ENCODE measurements at regions not wholly inside any gene's neighbourhood (a gene's known extent, or its start where the extent isn't known, plus 50 kb on each side); places are given as distances from the start of the nearest gene placed in this dataset.
"Not testable (repeated sequence)": the region's sequence is repeated elsewhere in the genome, so short reads cannot be mapped to it uniquely, and the experiment has no call there.

- Mint-ChIP-seq H3K36me3 (ENCODE audit: low read depth) (no peaks in the 10 kb centered on the region), H3K4me1 (ENCODE audit: low read depth) (no peaks in the 10 kb centered on the region), H3K27ac (no peak overlapping the region), H3K27me3 (no peaks in the 10 kb centered on the region), H3K4me3 (no peak overlapping the region), H3K9me3 (peaks cover 11% of the 10 kb centered on the region)
- intact Hi-C loops (cut with micrococcal nuclease) = no loop called here
These were observed 1103.5 kb downstream of the STIM2 start for GRCh38 chr4:27964095-27964494.

- Mint-ChIP-seq H3K27me3 (no peaks in the 10 kb centered on the region), H3K27ac (no peak overlapping the region), H3K36me3 (ENCODE audit: low read depth) (no peaks in the 10 kb centered on the region), H3K9me3 (peaks cover 19% of the 10 kb centered on the region), H3K4me3 (no peak overlapping the region), H3K4me1 (ENCODE audit: low read depth) (no peaks in the 10 kb centered on the region)
- intact Hi-C loops (cut with micrococcal nuclease) = no loop called here
These were observed 1106.0 kb downstream of the STIM2 start for GRCh38 chr4:27966664-27967063.

- H3K27me3 Mint-ChIP-seq = no peaks in the 10 kb centered on the region
- intact Hi-C loops (cut with micrococcal nuclease) = no loop called here
These were observed 1112.4 kb downstream of the STIM2 start for GRCh38 chr4:27973056-27973455.

GRCh38 chr4:27973700-27974099 is 1113.1 kb downstream of the STIM2 start:
- intact Hi-C loops (cut with micrococcal nuclease) = no loop called here
- no peaks in the 10 kb centered on the region for H3K27me3 Mint-ChIP-seq
- H3K4me3 Mint-ChIP-seq = no peak overlapping the region
- H3K36me3 Mint-ChIP-seq (ENCODE audit: low read depth) = no peaks in the 10 kb centered on the region
- no peaks in the 10 kb centered on the region for H3K4me1 Mint-ChIP-seq (ENCODE audit: low read depth)
- peaks cover 33% of the 10 kb centered on the region for H3K9me3 Mint-ChIP-seq
- H3K27ac Mint-ChIP-seq = no peak overlapping the region

More at GRCh38 chr4:27973056-27973455, 1112.4 kb downstream of the STIM2 start:
- Mint-ChIP-seq H3K27ac (no peak overlapping the region), H3K4me1 (ENCODE audit: low read depth) (no peaks in the 10 kb centered on the region), H3K9me3 (peaks cover 34% of the 10 kb centered on the region), H3K4me3 (no peak overlapping the region), H3K36me3 (ENCODE audit: low read depth) (no peaks in the 10 kb centered on the region)

GRCh38 chr4:27974339-27974738 is 1113.7 kb downstream of the STIM2 start:
- Mint-ChIP-seq H3K36me3 (ENCODE audit: low read depth) (no peaks in the 10 kb centered on the region), H3K27ac (no peak overlapping the region), H3K4me3 (no peak overlapping the region), H3K27me3 (no peaks in the 10 kb centered on the region), H3K9me3 (peaks cover 40% of the 10 kb centered on the region), H3K4me1 (ENCODE audit: low read depth) (no peaks in the 10 kb centered on the region)
- intact Hi-C loops (cut with micrococcal nuclease) = no loop called here

- peaks cover 45% of the 10 kb centered on the region for H3K9me3 Mint-ChIP-seq
- H3K4me1 Mint-ChIP-seq (ENCODE audit: low read depth); H3K4me3 Mint-ChIP-seq; intact Hi-C loops (cut with micrococcal nuclease); H3K36me3 Mint-ChIP-seq (ENCODE audit: low read depth); H3K27ac Mint-ChIP-seq; H3K27me3 Mint-ChIP-seq: not testable (repeated sequence)
These were observed 1114.2 kb downstream of the STIM2 start for GRCh38 chr4:27974881-27975280.

GRCh38 chr4:27978427-27979109 is 1117.9 kb downstream of the STIM2 start:
- H3K9me3 Mint-ChIP-seq = peaks cover 43% of the 10 kb centered on the region
- not testable (repeated sequence) for H3K4me1 Mint-ChIP-seq (ENCODE audit: low read depth)

GRCh38 chr4:27985522-27985921 is 1124.9 kb downstream of the STIM2 start:
- intact Hi-C loops (cut with micrococcal nuclease) = no loop called here
- no peaks in the 10 kb centered on the region for H3K9me3 Mint-ChIP-seq
- H3K36me3 Mint-ChIP-seq (ENCODE audit: low read depth) = no peaks in the 10 kb centered on the region
- H3K4me3 Mint-ChIP-seq = no peak overlapping the region
- no peaks in the 10 kb centered on the region for H3K27me3 Mint-ChIP-seq
- H3K27ac Mint-ChIP-seq = no peak overlapping the region
- H3K4me1 Mint-ChIP-seq (ENCODE audit: low read depth) = no peaks in the 10 kb centered on the region

More at GRCh38 chr4:27978427-27979109, 1117.9 kb downstream of the STIM2 start:
- intact Hi-C loops (cut with micrococcal nuclease); H3K27me3 Mint-ChIP-seq; H3K27ac Mint-ChIP-seq; H3K36me3 Mint-ChIP-seq (ENCODE audit: low read depth); H3K4me3 Mint-ChIP-seq: not testable (repeated sequence)

- no peak overlapping the region for H3K27ac Mint-ChIP-seq
- no peaks in the 10 kb centered on the region for H3K36me3 Mint-ChIP-seq (ENCODE audit: low read depth)
- no peaks in the 10 kb centered on the region for H3K9me3 Mint-ChIP-seq
- intact Hi-C loops (cut with micrococcal nuclease) = no loop called here
- H3K4me1 Mint-ChIP-seq (ENCODE audit: low read depth) = no peaks in the 10 kb centered on the region
- H3K4me3 Mint-ChIP-seq = no peak overlapping the region
- no peaks in the 10 kb centered on the region for H3K27me3 Mint-ChIP-seq
These were observed 1125.8 kb downstream of the STIM2 start for GRCh38 chr4:27986476-27986875.

GRCh38 chr4:28001698-28002097 is 1141.1 kb downstream of the STIM2 start:
- no peak overlapping the region for H3K4me3 Mint-ChIP-seq
- H3K36me3 Mint-ChIP-seq (ENCODE audit: low read depth) = no peaks in the 10 kb centered on the region
- H3K4me1 Mint-ChIP-seq (ENCODE audit: low read depth) = no peaks in the 10 kb centered on the region
- intact Hi-C loops (cut with micrococcal nuclease) = no loop called here
- H3K9me3 Mint-ChIP-seq = peaks cover 23% of the 10 kb centered on the region
- H3K27me3 Mint-ChIP-seq = no peaks in the 10 kb centered on the region
- no peak overlapping the region for H3K27ac Mint-ChIP-seq

- Mint-ChIP-seq H3K27me3 (no peaks in the 10 kb centered on the region), H3K4me3 (no peak overlapping the region), H3K27ac (no peak overlapping the region), H3K4me1 (ENCODE audit: low read depth) (no peaks in the 10 kb centered on the region), H3K9me3 (peaks cover 9% of the 10 kb centered on the region), H3K36me3 (ENCODE audit: low read depth) (no peaks in the 10 kb centered on the region)
- intact Hi-C loops (cut with micrococcal nuclease) = no loop called here
These were observed 1143.9 kb downstream of the STIM2 start for GRCh38 chr4:28004520-28004919.

- H3K36me3 Mint-ChIP-seq (ENCODE audit: low read depth) = no peaks in the 10 kb centered on the region
- intact Hi-C loops (cut with micrococcal nuclease) = no loop called here
- H3K27ac Mint-ChIP-seq = no peak overlapping the region
- no peaks in the 10 kb centered on the region for H3K27me3 Mint-ChIP-seq
- no peaks in the 10 kb centered on the region for H3K4me1 Mint-ChIP-seq (ENCODE audit: low read depth)
- no peak overlapping the region for H3K4me3 Mint-ChIP-seq
- H3K9me3 Mint-ChIP-seq = peaks cover 8% of the 10 kb centered on the region
These were observed 1145.4 kb downstream of the STIM2 start for GRCh38 chr4:28006021-28006420.

GRCh38 chr4:28007693-28008092 is 1147.1 kb downstream of the STIM2 start:
- intact Hi-C loops (cut with micrococcal nuclease) = no loop called here
- H3K4me1 Mint-ChIP-seq (ENCODE audit: low read depth) = no peaks in the 10 kb centered on the region
- no peaks in the 10 kb centered on the region for H3K36me3 Mint-ChIP-seq (ENCODE audit: low read depth)
- H3K27ac Mint-ChIP-seq = no peak overlapping the region
- H3K4me3 Mint-ChIP-seq = no peak overlapping the region
- no peaks in the 10 kb centered on the region for H3K27me3 Mint-ChIP-seq
- no peaks in the 10 kb centered on the region for H3K9me3 Mint-ChIP-seq

GRCh38 chr4:28009541-28009940 is 1148.9 kb downstream of the STIM2 start:
- H3K27ac Mint-ChIP-seq = no peak overlapping the region
- no peak overlapping the region for H3K4me3 Mint-ChIP-seq
- H3K36me3 Mint-ChIP-seq (ENCODE audit: low read depth) = no peaks in the 10 kb centered on the region
- no peaks in the 10 kb centered on the region for H3K4me1 Mint-ChIP-seq (ENCODE audit: low read depth)
- intact Hi-C loops (cut with micrococcal nuclease) = no loop called here
- no peaks in the 10 kb centered on the region for H3K27me3 Mint-ChIP-seq
- H3K9me3 Mint-ChIP-seq = no peaks in the 10 kb centered on the region

GRCh38 chr4:28010577-28011240 is 1150.1 kb downstream of the STIM2 start:
- intact Hi-C loops (cut with micrococcal nuclease) = no loop called here
- no peak overlapping the region for H3K27ac Mint-ChIP-seq
- no peak overlapping the region for H3K4me3 Mint-ChIP-seq
- no peaks in the 10 kb centered on the region for H3K36me3 Mint-ChIP-seq (ENCODE audit: low read depth)
- no peaks in the 10 kb centered on the region for H3K27me3 Mint-ChIP-seq
- H3K9me3 Mint-ChIP-seq = no peaks in the 10 kb centered on the region
- no peaks in the 10 kb centered on the region for H3K4me1 Mint-ChIP-seq (ENCODE audit: low read depth)

All from dendritic cell treated with granulocyte-macrophage colony-stimulating factor and Interleukin-4, amounts not matched to agents 40 ng/mL and 50 ng/mL, for 4 days (primary cell).